ENCODE measurements at regions not wholly inside any gene's neighbourhood (a gene's known extent, or its start where the extent isn't known, plus 50 kb on each side); places are given as distances from the start of the nearest gene placed in this dataset.
A peak's percentile ranks its signal among the peaks of the same experiment; 100 is the strongest.

- POLR2A ChIA-PET (ENCODE audit: low non-redundant PET) = no interaction called here
- CTCF ChIA-PET = no interaction called here
- DNase-seq (ENCODE audit: low spot score) = no peak
- no peak for TF ChIP-seq CTCF (conservative IDR thresholded peaks at IDR 0.05; ENCODE audit: low read depth)
- no peak overlapping the region for H3K27ac ChIP-seq
Measured at GRCh38 chr20:23148731-23149570, 62.8 kb upstream of the CD93 start.

- POLR2A ChIA-PET (ENCODE audit: low non-redundant PET) = no interaction called here
- CTCF ChIA-PET = no interaction called here
- no peak for TF ChIP-seq CTCF (conservative IDR thresholded peaks at IDR 0.05; ENCODE audit: low read depth)
- no peak for DNase-seq (ENCODE audit: low spot score)
- H3K27ac ChIP-seq = peak overlapping the region; percentile 67
Measured at GRCh38 chr20:23147964-23148730, 62.0 kb upstream of the CD93 start.

- POLR2A ChIA-PET (ENCODE audit: low non-redundant PET) = no interaction called here
- peak overlapping the region; percentile 67 for H3K27ac ChIP-seq
- CTCF ChIA-PET = no interaction called here
- no peak for DNase-seq (ENCODE audit: low spot score)
- TF ChIP-seq CTCF (conservative IDR thresholded peaks at IDR 0.05; ENCODE audit: low read depth) = no peak
Measured at GRCh38 chr20:23147647-23147963, 61.5 kb upstream of the CD93 start.

- no peak overlapping the region for H3K27ac ChIP-seq
- DNase-seq (ENCODE audit: low spot score) = no peak
- ChIA-PET POLR2A (ENCODE audit: low non-redundant PET) (no interaction called here), CTCF (interaction anchor here (0.7 kb wide), 1 partner anchor 21 kb away, joined by 3 read pairs; no protein-coding TSS in a partner anchor)
- no peak for TF ChIP-seq CTCF (conservative IDR thresholded peaks at IDR 0.05; ENCODE audit: low read depth)
Measured at GRCh38 chr20:23146857-23147637, 60.9 kb upstream of the CD93 start.

GRCh38 chr20:23146181-23146580, 60.1 kb upstream of the CD93 start:
- ChIA-PET CTCF (no interaction called here), POLR2A (ENCODE audit: low non-redundant PET) (no interaction called here)
- TF ChIP-seq CTCF (conservative IDR thresholded peaks at IDR 0.05; ENCODE audit: low read depth) = no peak
- DNase-seq (ENCODE audit: low spot score) = no peak
- H3K27ac ChIP-seq = no peak overlapping the region

GRCh38 chr20:23145281-23145700, 59.2 kb upstream of the CD93 start:
- no peak for DNase-seq (ENCODE audit: low spot score)
- H3K27ac ChIP-seq = peak overlapping the region; percentile 12
- CTCF ChIA-PET = no interaction called here
- POLR2A ChIA-PET (ENCODE audit: low non-redundant PET) = no interaction called here
- TF ChIP-seq CTCF (conservative IDR thresholded peaks at IDR 0.05; ENCODE audit: low read depth) = no peak
